ENCODE measurements at regions not wholly inside any gene's neighbourhood (a gene's known extent, or its start where the extent isn't known, plus 50 kb on each side); places are given as distances from the start of the nearest gene placed in this dataset.

DNA sequence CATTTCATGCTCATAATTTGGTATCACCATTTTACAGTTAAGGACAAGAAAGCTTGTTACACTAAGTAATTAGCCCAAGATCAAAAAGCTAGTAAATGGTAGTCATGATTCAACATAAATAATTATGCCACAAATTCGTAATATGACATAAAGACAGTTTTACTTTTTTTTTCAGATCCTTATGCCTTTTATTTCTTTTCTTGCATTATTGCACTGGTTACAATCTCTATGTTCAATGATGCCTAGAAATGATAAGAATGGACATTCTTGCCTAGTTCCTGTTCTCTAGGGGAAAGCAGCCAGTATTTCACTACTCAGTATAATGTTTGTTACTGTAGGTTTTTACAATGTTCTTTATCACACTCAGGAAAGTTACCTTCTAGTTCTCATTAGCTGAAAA lies 106.4 kb upstream of the ARHGAP5 start:
- TF ChIP-seq CTCF (IDR thresholded peaks at IDR 0.05 in 8 of 11, conservative IDR thresholded peaks at IDR 0.05 in 3 of 11) (no peak), POLR2AphosphoS5 (IDR thresholded peaks at IDR 0.05) (no peak), POLR2A (IDR thresholded peaks at IDR 0.05) (no peak)
